A673 (cell line): ENCODE measurements at regions not wholly inside any gene's neighbourhood (a gene's known extent, or its start where the extent isn't known, plus 50 kb on each side); places are given as distances from the start of the nearest gene placed in this dataset.

Experiments used
- BruUV-seq: library from RNA; stranded (reverse); fragments of 400-500 nt; replicated peaks from 2 replicates; lab custom pipeline; 2021; lab: Mats Ljungman, UMichigan
- CTCF ChIA-PET: fragments of 300-600 bp; sonication (Branson Sonifier 250); formaldehyde crosslinking; loops from one replicate; lab custom pipeline; 2022; ENCODE audit warnings: antibody characterized with exemption; lab: Charles Lee
- POLR2A ChIA-PET: fragments of 300-600 bp; sonication (Branson Sonifier 250); formaldehyde crosslinking; loops from one replicate; lab custom pipeline; 2022; ENCODE audit warnings: antibody characterized with exemption; ENCODE audit not compliant: low non-redundant PET; lab: Charles Lee
- DNase-seq: peaks from one replicate; pipeline ENCODE4 v3.0.0-alpha.2; 2015; ENCODE audit warnings: low spot score
- H3K27ac ChIP-seq: fragments of 200-600 bp; sonication (generic); 2 replicates; pipeline ENCODE4 v1.5.1; 2016; ENCODE audit warnings: mixed run types, low read depth, mild to moderate bottlenecking, mixed read lengths, antibody characterized with exemption, low read length; ENCODE audit not compliant: poor library complexity, severe bottlenecking
- H3K27me3 ChIP-seq: fragments of 200-600 bp; sonication (generic); replicated peaks from 2 replicates; pipeline ENCODE4 v1.6.1; 2017; ENCODE audit warnings: mixed run types, low read depth, mild to moderate bottlenecking, mixed read lengths, antibody characterized with exemption, low read length; ENCODE audit not compliant: insufficient read depth, poor library complexity
- H3K36me3 ChIP-seq: fragments of 200-600 bp; sonication (generic); 2 replicates; pipeline ENCODE4 v1.6.1; 2016; ENCODE audit warnings: mixed run types, mild to moderate bottlenecking, mixed read lengths, antibody characterized with exemption, low read length; ENCODE audit not compliant: insufficient read depth, poor library complexity, severe bottlenecking
- H3K4me1 ChIP-seq: fragments of 200-600 bp; sonication (generic); 2 replicates; pipeline ENCODE4 v1.6.1; 2017; ENCODE audit warnings: mixed run types, mild to moderate bottlenecking, mixed read lengths, antibody characterized with exemption, low read length; ENCODE audit not compliant: insufficient read depth, poor library complexity, severe bottlenecking
- H3K4me3 ChIP-seq: fragments of 200-600 bp; sonication (generic); 2 replicates; pipeline ENCODE4 v1.5.1; 2016; ENCODE audit warnings: low read depth, mixed run types, mild to moderate bottlenecking, mixed read lengths, low read length; ENCODE audit not compliant: poor library complexity, severe bottlenecking
- H3K9me3 ChIP-seq: fragments of 200-600 bp; sonication (generic); 2 replicates; pipeline ENCODE4 v1.6.1; 2016; ENCODE audit warnings: mixed run types, low read depth, mild to moderate bottlenecking, mixed read lengths, antibody characterized with exemption, low read length; ENCODE audit not compliant: poor library complexity, severe bottlenecking
- CTCF ChIP-seq: fragments of 300-800, 200-600 bp; sonication (generic); conservative IDR thresholded peaks from 2 replicates; pipeline ENCODE4 v1.5.1; 2017; ENCODE audit warnings: low read depth, mild to moderate bottlenecking, antibody characterized with exemption, low read length, moderate library complexity, mixed read lengths
- EZH2 ChIP-seq: fragments of 200-600 bp; sonication (generic); IDR thresholded peaks from 2 replicates; pipeline ENCODE4 v1.6.1; 2017; ENCODE audit warnings: borderline replicate concordance, low read depth, mild to moderate bottlenecking, mixed read lengths, antibody characterized with exemption, low read length; ENCODE audit not compliant: poor library complexity, severe bottlenecking
- intact Hi-C: fragments of 100-400 bp; cut with micrococcal nuclease; formaldehyde crosslinking; loops from one replicate; pipeline ENCODE4 v1.10.0; 2022; ENCODE audit not compliant: unreplicated experiment

GRCh38 chr5:29017501-29017900 lies 1979.1 kb upstream of the CDH9 start:
- BruUV-seq, result no TSS peak
- Histone ChIP-seq H3K9me3 (no peaks in the 10 kb centered on the region), H3K4me3 (no peak overlapping the region), H3K27ac (no peak overlapping the region), H3K4me1 (no peaks in the 10 kb centered on the region), H3K36me3 (no peaks in the 10 kb centered on the region), H3K27me3 (no peaks in the 10 kb centered on the region)
- ChIA-PET CTCF (no interaction called here), POLR2A (no interaction called here)
- intact Hi-C loops, result no loop called here
- DNase-seq, result no peak
- no peak for TF ChIP-seq EZH2
- no peak for TF ChIP-seq CTCF

- ChIA-PET CTCF (interaction anchor here (0.6 kb wide), 1 partner anchor 202 kb away, joined by 7 read pairs; no protein-coding TSS in a partner anchor), POLR2A (no interaction called here)
- peak; percentile 33; the same call in 1 of the 2 replicates for TF ChIP-seq CTCF
- TF ChIP-seq EZH2, result no peak
- Histone ChIP-seq H3K4me3 (no peak overlapping the region), H3K9me3 (no peaks in the 10 kb centered on the region), H3K4me1 (no peaks in the 10 kb centered on the region), H3K36me3 (no peaks in the 10 kb centered on the region), H3K27me3 (no peaks in the 10 kb centered on the region), H3K27ac (no peak overlapping the region)
- intact Hi-C loops, result no loop called here
- no TSS peak for BruUV-seq
- DNase-seq, result no peak
Observed at GRCh38 chr5:29016067-29016466, 1977.7 kb upstream of the CDH9 start.

GRCh38 chr5:29015523-29015922 lies 1977.1 kb upstream of the CDH9 start:
- H3K4me3 ChIP-seq, result no peak overlapping the region
- H3K36me3 ChIP-seq, result no peaks in the 10 kb centered on the region
- TF ChIP-seq EZH2, result no peak
- TF ChIP-seq CTCF, result no peak
- intact Hi-C loops, result no loop called here
- DNase-seq, result no peak
- H3K4me1 ChIP-seq, result no peaks in the 10 kb centered on the region
- no peak overlapping the region for H3K27ac ChIP-seq
- H3K27me3 ChIP-seq, result no peaks in the 10 kb centered on the region
- ChIA-PET POLR2A (no interaction called here), CTCF (interaction anchor here (0.6 kb wide), 1 partner anchor 202 kb away, joined by 7 read pairs; no protein-coding TSS in a partner anchor)
- no TSS peak for BruUV-seq
- H3K9me3 ChIP-seq, result no peaks in the 10 kb centered on the region
